Endothelial cell of umbilical vein (primary cell): ENCODE measurements at regions not wholly inside any gene's neighbourhood (a gene's known extent, or its start where the extent isn't known, plus 50 kb on each side); places are given as distances from the start of the nearest gene placed in this dataset.

Source experiments
- BruUV-seq: library from RNA; stranded (reverse); fragments of 400-500 nt; replicated peaks from 2 replicates; lab custom pipeline; 2021; lab: Mats Ljungman, UMichigan
- CTCF ChIA-PET: fragments of 300-600, 350-600 bp; sonication (Branson Sonifier 250); formaldehyde crosslinking; loops from one replicate; lab custom pipeline; 2021; ENCODE audit warnings: antibody characterized with exemption, inconsistent platforms; lab: Charles Lee
- POLR2A ChIA-PET: fragments of 300-600, 350-600 bp; sonication (Branson Sonifier 250); formaldehyde crosslinking; loops from one replicate; lab custom pipeline; 2021; ENCODE audit warnings: antibody characterized with exemption, inconsistent platforms; lab: Charles Lee
- DNase-seq: peaks from one replicate; pipeline ENCODE4 v3.0.0-alpha.2; 2011; ENCODE audit warnings: low read depth, low spot score
- FAIRE-seq: peaks from 2 replicates; lab custom pipeline; 2011; peaks lifted over from hg19 to GRCh38; lab: Jason Lieb, UNC
- H2AFZ ChIP-seq: 2 replicates; pipeline ENCODE4 v1.6.0; 2012; ENCODE audit warnings: low read depth, low read length, control low read depth, inconsistent platforms
- H3K27ac ChIP-seq: 2 replicates; pipeline ENCODE4 v1.5.1; 2011; ENCODE audit warnings: low read depth, mild to moderate bottlenecking, control low read depth, low read length, moderate library complexity; ENCODE audit not compliant: insufficient read depth
- H3K27me3 ChIP-seq, 2 experiments: 2 replicates each; pipeline versions ENCODE4 v1.6.0 to v1.6.1; 2011; ENCODE audit warnings: low read length in 2 of 2, mixed read lengths in 1 of 2; ENCODE audit not compliant: control insufficient read depth in 2 of 2, insufficient read depth in 2 of 2
- H3K36me3 ChIP-seq, 2 experiments: 2 replicates in 1 of 2; 3 replicates in 1 of 2; pipeline ENCODE4 v1.5.1; 2011; ENCODE audit warnings: low read length in 2 of 2, mild to moderate bottlenecking in 1 of 2, moderate library complexity in 1 of 2; ENCODE audit not compliant: control insufficient read depth in 2 of 2, insufficient read depth in 2 of 2; ENCODE audit errors: extremely low read depth in 1 of 2
- H3K4me1 ChIP-seq: 3 replicates; pipeline ENCODE4 v1.5.1; 2011; ENCODE audit warnings: mild to moderate bottlenecking, low read length; ENCODE audit not compliant: control insufficient read depth, insufficient read depth; ENCODE audit errors: extremely low read depth
- H3K4me2 ChIP-seq: 2 replicates; pipeline ENCODE4 v1.6.1; 2011; ENCODE audit warnings: low read length, control low read depth, mixed read lengths; ENCODE audit not compliant: insufficient read depth
- H3K4me3 ChIP-seq, 3 experiments: fragments of 200-600 bp in 1 of 3; sonication (generic), shearing (Covaris generic) in 1 of 3; replicated peaks in 1 of 3; 2 replicates each; pipeline ENCODE4 v1.5.1; 2011 to 2016; ENCODE audit warnings: control low read depth in 3 of 3, low read length in 3 of 3, mild to moderate bottlenecking in 2 of 3, inconsistent platforms in 1 of 3, low read depth in 1 of 3, moderate library complexity in 1 of 3; ENCODE audit not compliant: insufficient read depth in 1 of 3
- H3K79me2 ChIP-seq: 2 replicates; pipeline ENCODE4 v1.6.0; 2012; ENCODE audit warnings: low read length, inconsistent platforms; ENCODE audit not compliant: control insufficient read depth, insufficient read depth
- H3K9ac ChIP-seq: replicated peaks from 2 replicates; pipeline ENCODE3; 2011; ENCODE audit warnings: low read length, control low read depth; ENCODE audit not compliant: insufficient read depth; ENCODE audit errors: extremely low read depth
- H3K9me1 ChIP-seq: replicated peaks from 3 replicates; pipeline ENCODE4 v1.6.0; 2011; ENCODE audit warnings: mild to moderate bottlenecking, low read length; ENCODE audit not compliant: control insufficient read depth, insufficient read depth; ENCODE audit errors: extremely low read depth
- H3K9me3 ChIP-seq: replicated peaks from 2 replicates; pipeline ENCODE4 v1.5.1; 2012; ENCODE audit warnings: low read length, inconsistent platforms; ENCODE audit not compliant: control insufficient read depth, insufficient read depth
- H4K20me1 ChIP-seq: replicated peaks from 2 replicates; pipeline ENCODE3; 2011; ENCODE audit warnings: mild to moderate bottlenecking, low read length; ENCODE audit not compliant: control insufficient read depth, insufficient read depth; ENCODE audit errors: extremely low read depth
- EZH2 ChIP-seq: IDR thresholded peaks from 2 replicates; pipeline ENCODE4 v1.6.1; 2012; ENCODE audit warnings: borderline replicate concordance, low read depth, mild to moderate bottlenecking, moderate library complexity, low read length, inconsistent platforms; ENCODE audit not compliant: severe bottlenecking
- FOS ChIP-seq: IDR thresholded peaks from 2 replicates; pipeline ENCODE4 v1.6.1; 2011; ENCODE audit warnings: mild to moderate bottlenecking, low read length, moderate library complexity, borderline replicate concordance; ENCODE audit not compliant: insufficient read depth
- GATA2 ChIP-seq: IDR thresholded peaks from 2 replicates; pipeline ENCODE4 v1.7.0; 2011; ENCODE audit warnings: low read depth, mild to moderate bottlenecking, moderate library complexity, mixed read lengths, low read length; ENCODE audit not compliant: insufficient read length, insufficient read depth
- JUN ChIP-seq: IDR thresholded peaks from 2 replicates; pipeline ENCODE4 v1.6.1; 2011; ENCODE audit warnings: borderline replicate concordance, low read depth; ENCODE audit not compliant: insufficient read length, insufficient read depth
- MYC ChIP-seq: IDR thresholded peaks from one replicate; pipeline ENCODE4 v1.6.1; 2011; ENCODE audit warnings: mild to moderate bottlenecking, low read depth, low read length
- POLR2A ChIP-seq: IDR thresholded peaks from 2 replicates; pipeline ENCODE4 v1.6.1; 2012; ENCODE audit warnings: low read depth, mild to moderate bottlenecking, control low read depth, low read length
- POLR2AphosphoS5 ChIP-seq: IDR thresholded peaks from 2 replicates; pipeline ENCODE4 v1.6.1; 2012; ENCODE audit warnings: low read depth, mild to moderate bottlenecking, control low read depth, low read length, moderate library complexity; ENCODE audit not compliant: insufficient read depth
- dilution Hi-C: fragments of 300-500 bp; cut with MboI; formaldehyde crosslinking; loops from one replicate; pipeline ENCODE4 v1.15.0; 2019; ENCODE audit warnings: low sequenced_read_pairs; ENCODE audit not compliant: extremely low pct_ligation_motif_present
- intact Hi-C: fragments of 100-400 bp; cut with micrococcal nuclease; formaldehyde crosslinking; loops from one replicate; pipeline ENCODE4 v1.10.0; 2022
- TF ChIP-seq, protein P1 (sequence below): IDR thresholded peaks from 2 replicates; pipeline ENCODE4 v1.6.1; 2011; ENCODE audit not compliant: insufficient read depth, insufficient read length
- TF ChIP-seq, protein P2 (sequence below), 2 donors: IDR thresholded peaks; 1 replicate in 1 of 2; 2 replicates in 1 of 2; pipeline ENCODE4 v1.5.1; 2011; ENCODE audit warnings: low read length in 2 of 2, mild to moderate bottlenecking in 2 of 2, moderate library complexity in 2 of 2, control low read depth in 1 of 2, inconsistent platforms in 1 of 2, low read depth in 1 of 2; ENCODE audit not compliant: insufficient read depth in 1 of 2; ENCODE audit errors: extremely low read depth in 1 of 2

DNA sequence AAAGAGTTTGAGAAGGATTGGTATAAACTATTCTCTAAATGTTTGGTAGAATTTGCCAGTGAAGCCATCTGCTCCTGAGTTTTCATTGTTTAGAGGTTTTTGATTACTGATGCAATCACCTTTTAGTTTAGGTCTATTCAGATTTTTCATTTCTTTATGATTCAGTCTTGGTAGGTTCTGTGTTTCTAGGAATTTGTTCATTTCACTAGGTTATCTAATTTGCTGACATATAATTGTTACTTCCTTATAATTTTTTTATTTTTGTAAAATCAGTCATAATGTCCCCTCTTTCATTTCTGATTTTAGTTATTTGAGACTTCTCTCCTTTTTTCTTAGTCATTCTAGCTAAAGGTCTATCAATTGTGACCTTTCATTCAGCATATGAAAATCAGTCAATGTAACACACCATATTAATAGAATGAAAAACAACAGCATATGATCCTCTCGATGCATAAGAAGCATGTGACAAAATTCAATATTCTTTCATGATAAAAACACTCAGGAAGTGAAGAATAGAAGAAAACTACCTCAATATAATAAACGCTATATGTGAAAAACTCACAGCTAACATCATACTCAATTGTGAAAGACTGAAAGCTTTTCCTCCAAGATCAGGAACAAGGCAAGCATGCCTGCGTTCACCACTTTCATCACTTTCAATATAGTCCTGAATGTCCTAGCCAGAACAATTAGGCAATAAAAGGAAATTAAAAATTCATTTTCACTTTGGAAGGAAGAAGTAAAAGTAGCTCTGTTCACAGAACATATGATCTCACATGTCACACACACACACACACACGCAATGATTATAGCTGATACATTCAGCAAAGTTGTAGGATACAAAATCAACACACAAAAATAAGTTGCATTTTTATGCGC lies 149.1 kb downstream of the COG6 start:
- no peak for DNase-seq
- BruUV-seq: no TSS peak
- no peaks in the 10 kb centered on the region for H3K9me1 ChIP-seq
- no peaks in the 10 kb centered on the region for H3K9me3 ChIP-seq
- POLR2A ChIA-PET: no interaction called here
- no peaks in the 10 kb centered on the region for H4K20me1 ChIP-seq
- CTCF ChIA-PET: no interaction called here
- H3K4me1 ChIP-seq: no peaks in the 10 kb centered on the region
- H3K4me3 ChIP-seq: no peak overlapping the region
- no peaks in the 10 kb centered on the region for H3K79me2 ChIP-seq
- dilution Hi-C loops (no loop called here), intact Hi-C loops (no loop called here)
- FAIRE-seq: no peak
- no peak overlapping the region for H3K27ac ChIP-seq
- no peaks in the 10 kb centered on the region for H3K36me3 ChIP-seq
- H3K9ac ChIP-seq: no peak overlapping the region
- no peak overlapping the region for H3K4me2 ChIP-seq
- no peak for TF ChIP-seq FOS
- no peak for TF ChIP-seq JUN
- TF ChIP-seq GATA2: no peak
- TF ChIP-seq POLR2AphosphoS5: no peak
- no peak for TF ChIP-seq EZH2
- TF ChIP-seq, protein P1, sequence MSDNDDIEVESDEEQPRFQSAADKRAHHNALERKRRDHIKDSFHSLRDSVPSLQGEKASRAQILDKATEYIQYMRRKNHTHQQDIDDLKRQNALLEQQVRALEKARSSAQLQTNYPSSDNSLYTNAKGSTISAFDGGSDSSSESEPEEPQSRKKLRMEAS: no peak
- TF ChIP-seq, protein P2, sequence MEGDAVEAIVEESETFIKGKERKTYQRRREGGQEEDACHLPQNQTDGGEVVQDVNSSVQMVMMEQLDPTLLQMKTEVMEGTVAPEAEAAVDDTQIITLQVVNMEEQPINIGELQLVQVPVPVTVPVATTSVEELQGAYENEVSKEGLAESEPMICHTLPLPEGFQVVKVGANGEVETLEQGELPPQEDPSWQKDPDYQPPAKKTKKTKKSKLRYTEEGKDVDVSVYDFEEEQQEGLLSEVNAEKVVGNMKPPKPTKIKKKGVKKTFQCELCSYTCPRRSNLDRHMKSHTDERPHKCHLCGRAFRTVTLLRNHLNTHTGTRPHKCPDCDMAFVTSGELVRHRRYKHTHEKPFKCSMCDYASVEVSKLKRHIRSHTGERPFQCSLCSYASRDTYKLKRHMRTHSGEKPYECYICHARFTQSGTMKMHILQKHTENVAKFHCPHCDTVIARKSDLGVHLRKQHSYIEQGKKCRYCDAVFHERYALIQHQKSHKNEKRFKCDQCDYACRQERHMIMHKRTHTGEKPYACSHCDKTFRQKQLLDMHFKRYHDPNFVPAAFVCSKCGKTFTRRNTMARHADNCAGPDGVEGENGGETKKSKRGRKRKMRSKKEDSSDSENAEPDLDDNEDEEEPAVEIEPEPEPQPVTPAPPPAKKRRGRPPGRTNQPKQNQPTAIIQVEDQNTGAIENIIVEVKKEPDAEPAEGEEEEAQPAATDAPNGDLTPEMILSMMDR (IDR thresholded peaks at IDR 0.05; ENCODE audit: extremely low read depth in 1 of 2, insufficient read depth in 1 of 2, low read depth in 1 of 2, low read length in 2 of 2): no peak
- no peak for TF ChIP-seq POLR2A
- TF ChIP-seq MYC: no peak
- no peak overlapping the region for H2AFZ ChIP-seq
- no peaks in the 10 kb centered on the region for H3K27me3 ChIP-seq
